Neural cell (in vitro differentiated cells): ENCODE measurements at regions not wholly inside any gene's neighbourhood (a gene's known extent, or its start where the extent isn't known, plus 50 kb on each side); places are given as distances from the start of the nearest gene placed in this dataset.

ENCODE experiments used
- H2AFZ ChIP-seq: fragments of 200-600, 300-800 bp; sonication (generic), shearing (Covaris generic); 2 replicates; pipeline ENCODE4 v1.6.0; 2014; ENCODE audit warnings: low read depth, mild to moderate bottlenecking, antibody characterized with exemption, low read length, moderate library complexity
- H3F3A ChIP-seq: fragments of 200-600 bp; shearing (Covaris generic); 2 replicates; pipeline ENCODE4 v1.6.1; 2016; ENCODE audit warnings: mild to moderate bottlenecking, moderate library complexity, mixed read lengths, antibody characterized with exemption, low read length; ENCODE audit not compliant: insufficient read depth, poor library complexity, severe bottlenecking
- H3K27ac ChIP-seq: fragments of 200-600, 300-800 bp; sonication (generic), shearing (Covaris generic); 2 replicates; pipeline ENCODE4 v1.5.1; 2014; ENCODE audit warnings: mild to moderate bottlenecking, low read length, moderate library complexity
- H3K27me3 ChIP-seq: fragments of 300-800, 200-600 bp; sonication (generic), shearing (Covaris generic); 2 replicates; pipeline ENCODE4 v1.6.0; 2014; ENCODE audit warnings: mild to moderate bottlenecking, low read depth, low read length, moderate library complexity; ENCODE audit not compliant: insufficient read depth
- H3K36me3 ChIP-seq: fragments of 300-800, 200-600 bp; sonication (generic), shearing (Covaris generic); 2 replicates; pipeline ENCODE4 v1.5.1; 2014; ENCODE audit warnings: mild to moderate bottlenecking, antibody characterized with exemption, low read length, moderate library complexity; ENCODE audit not compliant: insufficient read depth
- H3K4me2 ChIP-seq: fragments of 300-800, 200-600 bp; sonication (generic), shearing (Covaris generic); 2 replicates; pipeline ENCODE4 v1.6.0; 2014; ENCODE audit warnings: mild to moderate bottlenecking, low read length
- H3K4me3 ChIP-seq: fragments of 300-800, 200-600 bp; sonication (generic), shearing (Covaris generic); 2 replicates; pipeline ENCODE4 v1.5.1; 2014; ENCODE audit warnings: mild to moderate bottlenecking, low read length, moderate library complexity
- H3K79me2 ChIP-seq: fragments of 200-600 bp; shearing (Covaris generic); replicated peaks from 2 replicates; pipeline ENCODE4 v1.6.0; 2014; ENCODE audit warnings: mild to moderate bottlenecking, low read length, moderate library complexity; ENCODE audit not compliant: insufficient read depth
- H3K9ac ChIP-seq: fragments of 300-800, 200-600 bp; sonication (generic), shearing (Covaris generic); 2 replicates; pipeline ENCODE4 v1.6.1; 2016; ENCODE audit warnings: mild to moderate bottlenecking, low read length, mixed read lengths
- H3K9me2 ChIP-seq: fragments of 200-600 bp; shearing (Covaris generic); 2 replicates; pipeline ENCODE4 v1.6.1; 2016; ENCODE audit warnings: mild to moderate bottlenecking, low read length, mixed read lengths; ENCODE audit not compliant: insufficient read depth
- H3K9me3 ChIP-seq: fragments of 200-600, 300-800 bp; sonication (generic), shearing (Covaris generic); 2 replicates; pipeline ENCODE4 v1.6.1; 2016; ENCODE audit warnings: mild to moderate bottlenecking, mixed run types, low read length, moderate library complexity, mixed read lengths
- H4K20me1 ChIP-seq: fragments of 200-600 bp; shearing (Covaris generic); 2 replicates; pipeline ENCODE4 v1.6.1; 2016; ENCODE audit warnings: mild to moderate bottlenecking, mixed run types; ENCODE audit not compliant: insufficient read depth
- EP300 ChIP-seq: fragments of 450-650 bp; conservative IDR thresholded peaks from 2 replicates; pipeline ENCODE4 v1.6.1; 2014; ENCODE audit warnings: antibody characterized with exemption, mild to moderate bottlenecking, moderate library complexity; ENCODE audit not compliant: poor library complexity, severe bottlenecking
- EZH2 ChIP-seq: fragments of 200-600, 300-800 bp; shearing (Covaris generic), sonication (generic); IDR thresholded peaks from 2 replicates; pipeline ENCODE4 v1.6.1; 2014; ENCODE audit warnings: antibody characterized with exemption, low read length, borderline replicate concordance, mild to moderate bottlenecking; ENCODE audit not compliant: insufficient read depth, poor library complexity, severe bottlenecking
- MXI1 ChIP-seq: fragments of 450-650 bp; conservative IDR thresholded peaks from 2 replicates; pipeline ENCODE4 v1.6.1; 2014; ENCODE audit warnings: antibody characterized with exemption, mild to moderate bottlenecking; ENCODE audit not compliant: poor library complexity, severe bottlenecking
- POLR2AphosphoS5 ChIP-seq: IDR thresholded peaks from 2 replicates; pipeline ENCODE4 v1.6.1; 2012
- RAD21 ChIP-seq: fragments of 450-650 bp; conservative IDR thresholded peaks from 2 replicates; pipeline ENCODE4 v1.6.1; 2014; ENCODE audit warnings: antibody characterized with exemption, mild to moderate bottlenecking, moderate library complexity
- SMC3 ChIP-seq: fragments of 450-650 bp; conservative IDR thresholded peaks from 2 replicates; pipeline ENCODE4 v1.6.1; 2014; ENCODE audit warnings: antibody characterized with exemption, mild to moderate bottlenecking, moderate library complexity; ENCODE audit not compliant: poor library complexity
- TAF1 ChIP-seq: IDR thresholded peaks from 2 replicates; pipeline ENCODE4 v1.6.1; 2012; ENCODE audit warnings: low read depth
- TF ChIP-seq, protein P1 (sequence below): fragments of 450-650 bp; IDR thresholded peaks from 2 replicates; pipeline ENCODE4 v1.5.1; 2014; ENCODE audit warnings: antibody characterized with exemption, mild to moderate bottlenecking, moderate library complexity; ENCODE audit not compliant: poor library complexity, severe bottlenecking
- TF ChIP-seq, protein P2 (sequence below): IDR thresholded peaks from 2 replicates; pipeline ENCODE4 v1.6.1; 2012; ENCODE audit warnings: borderline replicate concordance

GRCh38 chr20:40814631-40814960 is 125.6 kb upstream of the MAFB start:
- TF ChIP-seq SMC3, result no peak
- no peak for TF ChIP-seq EZH2
- TF ChIP-seq MXI1, result no peak
- Histone ChIP-seq H3K79me2 (no peaks in the 10 kb centered on the region), H3F3A (no peaks in the 10 kb centered on the region), H3K4me3 (no peak overlapping the region), H3K27me3 (no peaks in the 10 kb centered on the region), H3K9ac (no peak overlapping the region), H2AFZ (no peak overlapping the region), H4K20me1 (no peaks in the 10 kb centered on the region), H3K9me3 (no peaks in the 10 kb centered on the region), H3K36me3 (no peaks in the 10 kb centered on the region), H3K9me2 (no peaks in the 10 kb centered on the region), H3K27ac (no peak overlapping the region), H3K4me2 (no peak overlapping the region)

DNA sequence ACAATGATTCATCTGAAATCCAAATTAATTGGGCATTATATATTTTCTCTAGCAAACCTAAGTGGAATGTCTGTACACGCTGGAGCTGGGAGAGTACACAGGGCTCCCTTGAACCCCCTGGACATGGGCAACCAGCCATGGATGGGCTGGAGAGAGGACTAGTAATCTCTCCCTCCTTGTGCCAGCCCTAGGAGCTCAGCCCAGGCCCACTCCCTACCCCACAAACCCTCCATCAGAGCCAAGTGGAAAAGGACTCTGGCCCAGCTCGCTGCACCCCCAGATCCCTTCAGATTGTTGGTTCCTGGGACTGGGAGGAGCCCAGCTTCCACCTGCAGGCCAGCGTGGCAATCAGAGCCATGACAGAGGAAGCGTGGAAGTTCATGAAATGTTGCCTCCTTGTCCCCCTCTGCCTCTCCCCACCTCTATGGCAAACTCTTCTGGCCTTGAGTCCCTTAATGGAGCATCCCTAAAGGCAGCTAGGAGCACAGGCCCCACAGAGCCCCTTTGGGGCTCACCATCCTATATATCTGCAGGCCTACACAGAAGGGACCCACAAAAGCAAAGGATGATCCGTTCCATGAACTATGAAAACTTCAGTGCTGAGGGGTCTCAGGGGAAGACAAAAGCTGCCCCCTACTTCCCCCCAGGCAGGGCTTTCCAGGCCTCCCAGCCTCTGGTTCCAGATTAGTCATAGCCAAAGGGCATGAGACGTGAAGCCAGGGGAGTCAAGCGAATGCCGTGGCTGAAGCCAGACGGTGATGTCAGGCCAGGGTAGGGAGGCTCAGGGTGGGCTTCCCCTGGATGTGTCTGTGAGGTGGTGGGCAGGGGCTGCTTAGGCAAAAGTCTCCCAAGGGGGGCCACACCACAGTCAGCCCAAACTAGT is 126.4 kb upstream of the MAFB start:
- Histone ChIP-seq H3K36me3 (no peaks in the 10 kb centered on the region), H3K9ac (no peak overlapping the region), H4K20me1 (no peaks in the 10 kb centered on the region), H3F3A (no peaks in the 10 kb centered on the region), H3K27ac (no peak overlapping the region), H3K79me2 (no peaks in the 10 kb centered on the region), H3K9me3 (no peaks in the 10 kb centered on the region), H3K4me2 (no peak overlapping the region), H3K9me2 (no peaks in the 10 kb centered on the region), H3K4me3 (no peak overlapping the region), H3K27me3 (no peaks in the 10 kb centered on the region), H2AFZ (no peak overlapping the region)
- TF ChIP-seq TAF1 (no peak), EZH2 (no peak), MXI1 (no peak), POLR2AphosphoS5 (no peak), SMC3 (no peak), EP300 (no peak), RAD21 (no peak)
- TF ChIP-seq, protein P1, sequence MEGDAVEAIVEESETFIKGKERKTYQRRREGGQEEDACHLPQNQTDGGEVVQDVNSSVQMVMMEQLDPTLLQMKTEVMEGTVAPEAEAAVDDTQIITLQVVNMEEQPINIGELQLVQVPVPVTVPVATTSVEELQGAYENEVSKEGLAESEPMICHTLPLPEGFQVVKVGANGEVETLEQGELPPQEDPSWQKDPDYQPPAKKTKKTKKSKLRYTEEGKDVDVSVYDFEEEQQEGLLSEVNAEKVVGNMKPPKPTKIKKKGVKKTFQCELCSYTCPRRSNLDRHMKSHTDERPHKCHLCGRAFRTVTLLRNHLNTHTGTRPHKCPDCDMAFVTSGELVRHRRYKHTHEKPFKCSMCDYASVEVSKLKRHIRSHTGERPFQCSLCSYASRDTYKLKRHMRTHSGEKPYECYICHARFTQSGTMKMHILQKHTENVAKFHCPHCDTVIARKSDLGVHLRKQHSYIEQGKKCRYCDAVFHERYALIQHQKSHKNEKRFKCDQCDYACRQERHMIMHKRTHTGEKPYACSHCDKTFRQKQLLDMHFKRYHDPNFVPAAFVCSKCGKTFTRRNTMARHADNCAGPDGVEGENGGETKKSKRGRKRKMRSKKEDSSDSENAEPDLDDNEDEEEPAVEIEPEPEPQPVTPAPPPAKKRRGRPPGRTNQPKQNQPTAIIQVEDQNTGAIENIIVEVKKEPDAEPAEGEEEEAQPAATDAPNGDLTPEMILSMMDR, result no peak
- TF ChIP-seq, protein P2, sequence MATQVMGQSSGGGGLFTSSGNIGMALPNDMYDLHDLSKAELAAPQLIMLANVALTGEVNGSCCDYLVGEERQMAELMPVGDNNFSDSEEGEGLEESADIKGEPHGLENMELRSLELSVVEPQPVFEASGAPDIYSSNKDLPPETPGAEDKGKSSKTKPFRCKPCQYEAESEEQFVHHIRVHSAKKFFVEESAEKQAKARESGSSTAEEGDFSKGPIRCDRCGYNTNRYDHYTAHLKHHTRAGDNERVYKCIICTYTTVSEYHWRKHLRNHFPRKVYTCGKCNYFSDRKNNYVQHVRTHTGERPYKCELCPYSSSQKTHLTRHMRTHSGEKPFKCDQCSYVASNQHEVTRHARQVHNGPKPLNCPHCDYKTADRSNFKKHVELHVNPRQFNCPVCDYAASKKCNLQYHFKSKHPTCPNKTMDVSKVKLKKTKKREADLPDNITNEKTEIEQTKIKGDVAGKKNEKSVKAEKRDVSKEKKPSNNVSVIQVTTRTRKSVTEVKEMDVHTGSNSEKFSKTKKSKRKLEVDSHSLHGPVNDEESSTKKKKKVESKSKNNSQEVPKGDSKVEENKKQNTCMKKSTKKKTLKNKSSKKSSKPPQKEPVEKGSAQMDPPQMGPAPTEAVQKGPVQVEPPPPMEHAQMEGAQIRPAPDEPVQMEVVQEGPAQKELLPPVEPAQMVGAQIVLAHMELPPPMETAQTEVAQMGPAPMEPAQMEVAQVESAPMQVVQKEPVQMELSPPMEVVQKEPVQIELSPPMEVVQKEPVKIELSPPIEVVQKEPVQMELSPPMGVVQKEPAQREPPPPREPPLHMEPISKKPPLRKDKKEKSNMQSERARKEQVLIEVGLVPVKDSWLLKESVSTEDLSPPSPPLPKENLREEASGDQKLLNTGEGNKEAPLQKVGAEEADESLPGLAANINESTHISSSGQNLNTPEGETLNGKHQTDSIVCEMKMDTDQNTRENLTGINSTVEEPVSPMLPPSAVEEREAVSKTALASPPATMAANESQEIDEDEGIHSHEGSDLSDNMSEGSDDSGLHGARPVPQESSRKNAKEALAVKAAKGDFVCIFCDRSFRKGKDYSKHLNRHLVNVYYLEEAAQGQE, result no peak

DNA sequence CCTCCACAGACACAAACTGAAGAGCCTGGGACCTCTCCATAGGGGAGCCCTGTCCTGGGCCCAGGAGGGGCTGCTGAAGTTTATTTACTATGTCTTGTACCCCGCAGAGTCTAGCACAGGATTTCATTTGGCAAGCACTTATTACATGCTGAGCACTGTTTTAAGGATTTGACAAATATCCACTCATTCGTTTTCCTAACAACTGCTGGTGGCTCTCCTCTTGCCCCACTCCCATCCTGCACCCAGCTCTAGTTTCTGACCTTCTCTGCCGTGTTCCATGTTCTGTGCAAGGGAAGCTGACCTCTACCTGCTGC is 127.0 kb upstream of the MAFB start:
- no peak overlapping the region for H3K4me3 ChIP-seq
- H3K27ac ChIP-seq, result no peak overlapping the region
- TF ChIP-seq MXI1 (no peak), RAD21 (no peak), SMC3 (no peak), EZH2 (no peak), EP300 (no peak), TAF1 (no peak), POLR2AphosphoS5 (no peak)
- TF ChIP-seq, protein P2, result no peak
- TF ChIP-seq, protein P1, result no peak
- no peak overlapping the region for H2AFZ ChIP-seq
- H4K20me1 ChIP-seq, result no peaks in the 10 kb centered on the region
- H3K79me2 ChIP-seq, result no peaks in the 10 kb centered on the region
- no peaks in the 10 kb centered on the region for H3K9me3 ChIP-seq
- H3K27me3 ChIP-seq, result no peaks in the 10 kb centered on the region
- no peaks in the 10 kb centered on the region for H3F3A ChIP-seq
- H3K9ac ChIP-seq, result no peak overlapping the region
- no peaks in the 10 kb centered on the region for H3K9me2 ChIP-seq
- H3K36me3 ChIP-seq, result no peaks in the 10 kb centered on the region
- H3K4me2 ChIP-seq, result no peak overlapping the region
